H1 (cell line): ENCODE measurements at regions not wholly inside any gene's neighbourhood (a gene's known extent, or its start where the extent isn't known, plus 50 kb on each side); places are given as distances from the start of the nearest gene placed in this dataset.

Experiments used
- CTCF ChIA-PET: fragments of 300-600 bp; sonication (Branson Sonifier 250); formaldehyde crosslinking; loops from one replicate; lab custom pipeline; 2021; ENCODE audit not compliant: partially characterized antibody; lab: Charles Lee
- POLR2A ChIA-PET: fragments of 300-600 bp; sonication (Branson Sonifier 250); formaldehyde crosslinking; loops from one replicate; lab custom pipeline; 2021; ENCODE audit warnings: inconsistent platforms; ENCODE audit not compliant: partially characterized antibody; lab: Charles Lee
- DNase-seq, 2 experiments: peaks; one replicate each; pipeline versions ENCODE4 v3.0.0 to v3.0.0-alpha.2; 2010 to 2022; ENCODE audit warnings: low spot score in 2 of 2, low read depth in 1 of 2, mixed read lengths in 1 of 2
- FAIRE-seq: peaks from 2 replicates; lab custom pipeline; 2011; peaks lifted over from hg19 to GRCh38; lab: Jason Lieb, UNC
- H2AFZ ChIP-seq: 2 replicates; pipeline ENCODE4 v1.8.1; 2012; ENCODE audit warnings: low read length, inconsistent platforms
- H2AK5ac ChIP-seq: 2 replicates; pipeline ENCODE4 v1.6.1; 2013; ENCODE audit warnings: low read depth, low read length
- H2BK120ac ChIP-seq: replicated peaks from 2 replicates; pipeline ENCODE3; 2013; ENCODE audit warnings: low read depth, low read length, inconsistent platforms
- H2BK12ac ChIP-seq: 2 replicates; pipeline ENCODE4 v1.6.1; 2013; ENCODE audit warnings: low read depth, low read length
- H2BK15ac ChIP-seq: 2 replicates; pipeline ENCODE4 v1.6.1; 2013; ENCODE audit warnings: low read length
- H2BK20ac ChIP-seq: 2 replicates; pipeline ENCODE4 v1.6.1; 2013; ENCODE audit warnings: low read length
- H2BK5ac ChIP-seq: 2 replicates; pipeline ENCODE4 v1.6.1; 2013; ENCODE audit warnings: low read depth, low read length
- H3K14ac ChIP-seq: 2 replicates; pipeline ENCODE4 v1.6.1; 2013; ENCODE audit warnings: inconsistent platforms; ENCODE audit not compliant: insufficient read length
- H3K18ac ChIP-seq: 2 replicates; pipeline ENCODE4 v1.6.1; 2013; ENCODE audit warnings: low read length; ENCODE audit errors: extremely low read depth
- H3K23ac ChIP-seq: 2 replicates; pipeline ENCODE4 v1.6.1; 2013; ENCODE audit warnings: inconsistent platforms; ENCODE audit not compliant: insufficient read length
- H3K23me2 ChIP-seq: 2 replicates; pipeline ENCODE4 v1.6.1; 2013; ENCODE audit warnings: low read depth, low read length
- H3K27ac ChIP-seq: 2 replicates; pipeline ENCODE4 v1.6.1; 2011; ENCODE audit warnings: low read depth, low read length, inconsistent platforms
- H3K27me3 ChIP-seq, 4 experiments: replicated peaks in 1 of 4; 1 replicate in 1 of 4; 2 replicates in 3 of 4; pipeline versions ENCODE4 v1.6.1 to v1.8.1; 2011 to 2013; ENCODE audit warnings: low read length in 3 of 4, mild to moderate bottlenecking in 3 of 4, inconsistent platforms in 2 of 4, mixed read lengths in 2 of 4, moderate library complexity in 1 of 4; ENCODE audit not compliant: control insufficient read depth in 3 of 4, insufficient read depth in 3 of 4; ENCODE audit errors: extremely low read depth in 1 of 4
- H3K36me3 ChIP-seq, 4 experiments: 2 replicates each; pipeline versions ENCODE4 v1.6.1 to v1.8.1; 2011 to 2013; ENCODE audit warnings: mild to moderate bottlenecking in 4 of 4, low read length in 3 of 4, moderate library complexity in 2 of 4, control low read depth in 1 of 4, inconsistent platforms in 1 of 4; ENCODE audit not compliant: insufficient read depth in 4 of 4, control insufficient read depth in 2 of 4
- H3K4ac ChIP-seq: replicated peaks from 2 replicates; pipeline ENCODE3; 2013; ENCODE audit warnings: low read length, low read depth, mixed read lengths, inconsistent platforms; ENCODE audit not compliant: insufficient read length
- H3K4me1 ChIP-seq, 4 experiments: replicated peaks in 1 of 4; 1 replicate in 1 of 4; 2 replicates in 3 of 4; pipeline versions ENCODE4 v1.6.1 to v1.8.1; 2011 to 2013; ENCODE audit warnings: low read length in 3 of 4, inconsistent platforms in 2 of 4, mixed read lengths in 1 of 4; ENCODE audit not compliant: insufficient read depth in 4 of 4, control insufficient read depth in 3 of 4
- H3K4me2 ChIP-seq, 2 experiments: 2 replicates each; pipeline versions ENCODE4 v1.6.1 to v1.8.1; 2011 to 2013; ENCODE audit warnings: low read depth in 2 of 2, low read length in 2 of 2, control low read depth in 1 of 2, inconsistent platforms in 1 of 2, mild to moderate bottlenecking in 1 of 2; ENCODE audit not compliant: insufficient read depth in 1 of 2
- H3K4me3 ChIP-seq, 4 experiments: fragments of 200-600, 300-600 bp in 1 of 4; sonication (generic), shearing (Covaris generic), sonication (Bioruptor Twin) in 1 of 4; 2 replicates each; pipeline versions ENCODE4 v1.5.1 to v1.8.1; 2011 to 2016; ENCODE audit warnings: low read length in 4 of 4, low read depth in 3 of 4, control low read depth in 2 of 4, inconsistent platforms in 2 of 4, mild to moderate bottlenecking in 2 of 4, mixed read lengths in 1 of 4, moderate library complexity in 1 of 4; ENCODE audit not compliant: insufficient read depth in 2 of 4; ENCODE audit errors: extremely low read depth in 1 of 4
- H3K56ac ChIP-seq: replicated peaks from 2 replicates; pipeline ENCODE3; 2013; ENCODE audit warnings: low read depth, mild to moderate bottlenecking, mixed read lengths, low read length, inconsistent platforms; ENCODE audit not compliant: insufficient read length
- H3K79me1 ChIP-seq: 2 replicates; pipeline ENCODE4 v1.6.1; 2013; ENCODE audit warnings: low read depth, low read length, control low read depth
- H3K79me2 ChIP-seq, 2 experiments: 2 replicates each; pipeline versions ENCODE4 v1.6.1 to v1.8.1; 2012 to 2013; ENCODE audit warnings: low read length in 2 of 2, mild to moderate bottlenecking in 2 of 2, inconsistent platforms in 1 of 2; ENCODE audit not compliant: insufficient read depth in 2 of 2, control insufficient read depth in 1 of 2
- H3K9ac ChIP-seq, 4 experiments: replicated peaks in 1 of 4; 1 replicate in 1 of 4; 2 replicates in 3 of 4; pipeline versions ENCODE4 v1.6.1 to v1.8.1; 2011 to 2013; ENCODE audit warnings: low read depth in 3 of 4, low read length in 3 of 4, control low read depth in 2 of 4, mild to moderate bottlenecking in 2 of 4, moderate library complexity in 2 of 4, inconsistent platforms in 1 of 4; ENCODE audit errors: extremely low read depth in 1 of 4
- H3K9me3 ChIP-seq, 2 experiments: 2 replicates each; pipeline versions ENCODE4 v1.6.1 to v1.8.1; 2012 to 2013; ENCODE audit warnings: mild to moderate bottlenecking in 2 of 2, moderate library complexity in 2 of 2, control low read depth in 1 of 2, inconsistent platforms in 1 of 2, low read depth in 1 of 2, low read length in 1 of 2, mixed read lengths in 1 of 2; ENCODE audit not compliant: insufficient read depth in 2 of 2
- H4K20me1 ChIP-seq, 2 experiments: replicated peaks in 1 of 2; 2 replicates each; pipeline versions ENCODE3 to v1.8.1; 2011 to 2013; ENCODE audit warnings: inconsistent platforms in 2 of 2, low read length in 2 of 2, mild to moderate bottlenecking in 1 of 2; ENCODE audit not compliant: insufficient read depth in 2 of 2, control insufficient read depth in 1 of 2
- H4K5ac ChIP-seq: 2 replicates; pipeline ENCODE4 v1.6.1; 2013; ENCODE audit warnings: low read length, low read depth, mixed read lengths, inconsistent platforms; ENCODE audit not compliant: insufficient read length
- H4K8ac ChIP-seq: 2 replicates; pipeline ENCODE4 v1.8.0; 2013; ENCODE audit warnings: mild to moderate bottlenecking, moderate library complexity, low read length, inconsistent platforms; ENCODE audit not compliant: insufficient read depth; ENCODE audit errors: extremely low read depth
- H4K91ac ChIP-seq: replicated peaks from 2 replicates; pipeline ENCODE3; 2013; ENCODE audit warnings: low read length, mixed read lengths, inconsistent platforms; ENCODE audit not compliant: insufficient read length
- ASH2L ChIP-seq: fragments of 200-600, 300-600 bp; sonication (generic); IDR thresholded peaks from one replicate; pipeline ENCODE4 v1.7.1; 2017; ENCODE audit warnings: low read length
- BACH1 ChIP-seq: IDR thresholded peaks from 2 replicates; pipeline ENCODE4 v1.6.1; 2012; ENCODE audit warnings: low read length, improper control_type of control experiment
- CBX8 ChIP-seq: fragments of 300-800, 300-1000 bp; sonication (generic); IDR thresholded peaks from 2 replicates; pipeline ENCODE4 v1.7.1; 2016; ENCODE audit warnings: low read depth, low read length, borderline replicate concordance
- FOSL1 ChIP-seq: IDR thresholded peaks from 2 replicates; pipeline ENCODE4 v1.6.1; 2011; ENCODE audit warnings: mild to moderate bottlenecking, low read depth, low read length, moderate library complexity; ENCODE audit not compliant: insufficient read depth
- KDM1A ChIP-seq: fragments of 200-600, 300-600 bp; sonication (generic); IDR thresholded peaks from 2 replicates; pipeline ENCODE4 v1.7.1; 2016; ENCODE audit warnings: mild to moderate bottlenecking, low read length, borderline replicate concordance
- ZNF274 ChIP-seq: IDR thresholded peaks from 2 replicates; pipeline ENCODE4 v1.7.0; 2012; ENCODE audit warnings: low read length, borderline replicate concordance; ENCODE audit errors: extremely low read depth
- WGBS, 2 experiments: shearing (Covaris generic) in 1 of 2; methylation state at CpG; one replicate each; pipeline versions ENCODE4 v1.1.6 to v1.1.7; 2013 to 2015; ENCODE audit warnings: low lambda C conversion rate in 2 of 2, mixed read lengths in 2 of 2, inconsistent platforms in 1 of 2, low coverage in 1 of 2, missing lambda C conversion rate in 1 of 2; ENCODE audit not compliant: insufficient replicate concordance in 2 of 2, insufficient coverage in 1 of 2, insufficient read length in 1 of 2; ENCODE audit errors: extremely low coverage in 1 of 2, missing lambda C conversion rate in 1 of 2; 5-methylcytosine and 5-hydroxymethylcytosine counted together

- no peak overlapping the region for H2BK20ac ChIP-seq
- H3K14ac ChIP-seq, result no peak overlapping the region
- H3K4me3 ChIP-seq, result no peak overlapping the region
- H3K18ac ChIP-seq, result no peak overlapping the region
- H3K27ac ChIP-seq, result no peak overlapping the region
- H4K5ac ChIP-seq, result no peak overlapping the region
- H3K79me1 ChIP-seq, result no peaks in the 10 kb centered on the region
- H3K79me2 ChIP-seq, result no peaks in the 10 kb centered on the region
- no peak overlapping the region for H3K23ac ChIP-seq
- WGBS, 2 experiments, result 90% methylated on average over 2 of the region's 2 CpGs; no CpG with 5 or more reads in 1 of the 2 experiments
- no peak overlapping the region for H3K4me2 ChIP-seq
- POLR2A ChIA-PET, result no interaction called here
- H3K23me2 ChIP-seq, result no peaks in the 10 kb centered on the region
- H2BK15ac ChIP-seq, result no peak overlapping the region
- FAIRE-seq, result no peak
- H2BK12ac ChIP-seq, result no peak overlapping the region
- no peak overlapping the region for H3K56ac ChIP-seq
- H2BK120ac ChIP-seq, result no peak overlapping the region
- H4K20me1 ChIP-seq, result no peaks in the 10 kb centered on the region
- no peak overlapping the region for H2AK5ac ChIP-seq
- no peak overlapping the region for H4K8ac ChIP-seq
- H2BK5ac ChIP-seq, result no peak overlapping the region
- no peak overlapping the region for H3K4ac ChIP-seq
- CTCF ChIA-PET, result interaction anchor here (0.5 to 1.8 kb wide), 3 partner anchors 8 to 1249 kb away, joined by 4 to 5 read pairs (median 4); no protein-coding TSS in a partner anchor
- no peaks in the 10 kb centered on the region for H3K4me1 ChIP-seq
- no peaks in the 10 kb centered on the region for H3K36me3 ChIP-seq
- DNase-seq, result no peak
- H3K9ac ChIP-seq, result no peak overlapping the region
- H4K91ac ChIP-seq, result no peak overlapping the region
- H3K27me3 ChIP-seq, result no peaks in the 10 kb centered on the region
- no peaks in the 10 kb centered on the region; a peak in 1 of 4 replicates for H3K9me3 ChIP-seq
- no peak overlapping the region for H2AFZ ChIP-seq
- TF ChIP-seq KDM1A (no peak), ASH2L (no peak), FOSL1 (no peak), BACH1 (no peak), ZNF274 (no peak), CBX8 (no peak)
These were observed 154.9 kb upstream of the PPP1R3A start for GRCh38 chr7:114073701-114074100.
